Sigmoid colon (tissue), 6 donors: ENCODE measurements at regions not wholly inside any gene's neighbourhood (a gene's known extent, or its start where the extent isn't known, plus 50 kb on each side); places are given as distances from the start of the nearest gene placed in this dataset.

Experiments
- DNase-seq: peaks from one replicate; pipeline ENCODE4 v3.0.0-alpha.2; 2019
- H3K27ac ChIP-seq, 4 donors: fragments of 200-600 bp; sonication (generic); one replicate each; pipeline ENCODE4 v1.5.1; 2016 to 2019; ENCODE audit warnings: mild to moderate bottlenecking in 1 of 4
- H3K27me3 ChIP-seq, 3 donors: fragments of 200-600 bp; sonication (generic); one replicate each; pipeline ENCODE4 v1.5.1; 2019; ENCODE audit warnings: mild to moderate bottlenecking in 1 of 3
- H3K36me3 ChIP-seq, 4 donors: fragments of 200-600 bp; sonication (generic); one replicate each; pipeline ENCODE4 v1.5.1; 2016 to 2019
- H3K4me1 ChIP-seq, 4 donors: fragments of 200-600 bp; sonication (generic); one replicate each; pipeline ENCODE4 v1.5.1; 2017 to 2019
- H3K4me3 ChIP-seq, 4 donors: fragments of 200-600 bp; sonication (generic); one replicate each; pipeline ENCODE4 v1.5.1; 2017 to 2019; ENCODE audit warnings: mild to moderate bottlenecking in 2 of 4, moderate library complexity in 1 of 4
- H3K9me3 ChIP-seq, 4 donors: fragments of 200-600 bp in 3 of 4; sonication (generic) in 3 of 4; one replicate each; pipeline versions ENCODE4 v1.5.1 to v1.6.1; 2013 to 2019
- CTCF ChIP-seq, 4 experiments: fragments of 450-650 bp in 3 of 4; fragments of 200-600 bp in 1 of 4; IDR thresholded peaks; one replicate each; pipeline ENCODE4 v1.5.1; 2016 to 2019; ENCODE audit warnings: antibody characterized with exemption in 4 of 4, mild to moderate bottlenecking in 3 of 4, moderate library complexity in 2 of 4
- EP300 ChIP-seq, 4 donors: sonication (generic); formaldehyde crosslinking; IDR thresholded peaks; one replicate each; pipeline ENCODE4 v1.6.1; 2017; ENCODE audit warnings: antibody characterized with exemption in 4 of 4
- POLR2A ChIP-seq, 2 donors: fragments of 450-650 bp; IDR thresholded peaks; one replicate each; pipeline ENCODE4 v1.6.1; 2016; ENCODE audit warnings: antibody characterized with exemption in 2 of 2, mild to moderate bottlenecking in 2 of 2, moderate library complexity in 2 of 2
- POLR2AphosphoS5 ChIP-seq, 4 donors: sonication (generic); formaldehyde crosslinking; IDR thresholded peaks; one replicate each; pipeline ENCODE4 v1.6.1; 2017; ENCODE audit warnings: antibody characterized with exemption in 4 of 4
- WGBS, 2 donors: extraction: QIAGEN DNeasy Blood & Tissue Kit; methylation state at CpG; one replicate each; pipeline ENCODE4 v1.1.7; 2013; 5-methylcytosine and 5-hydroxymethylcytosine counted together
- intact Hi-C: fragments of 100-400 bp; cut with DNase I; formaldehyde crosslinking; loops from one replicate; pipeline ENCODE4 v1.15.1; 2023
- donor health status: healthy with polysubstance abuse.
- donor health status: healthy.

GRCh38 chr3:43159876-43160255 lies 54.0 kb upstream of the POMGNT2 start:
- Histone ChIP-seq H3K27me3 (no peaks in the 10 kb centered on the region), H3K9me3 (no peaks in the 10 kb centered on the region), H3K4me1 (peaks cover 0 to 6% (median 0%) of the 10 kb centered on the region in 4 donors), H3K36me3 (no peaks in the 10 kb centered on the region), H3K4me3 (no peak overlapping the region), H3K27ac (no peak overlapping the region)
- DNase-seq, result no peak
- TF ChIP-seq POLR2A (IDR thresholded peaks at IDR 0.05) (no peak), POLR2AphosphoS5 (IDR thresholded peaks at IDR 0.05) (no peak), EP300 (IDR thresholded peaks at IDR 0.05) (no peak), CTCF (IDR thresholded peaks at IDR 0.05) (no peak)
- WGBS, 2 donors, result 78 to 86% methylated on average over 3 of the region's 3 CpGs
- intact Hi-C loops, result no loop called here

GRCh38 chr3:43159131-43159875 lies 53.4 kb upstream of the POMGNT2 start:
- Histone ChIP-seq H3K9me3 (no peaks in the 10 kb centered on the region), H3K27me3 (no peaks in the 10 kb centered on the region), H3K27ac (no peak overlapping the region), H3K36me3 (no peaks in the 10 kb centered on the region), H3K4me1 (peaks cover 0 to 6% (median under 1%) of the 10 kb centered on the region in 4 donors), H3K4me3 (no peak overlapping the region)
- intact Hi-C loops, result no loop called here
- WGBS, 2 donors, result 85 to 86% methylated on average over 8 of the region's 8 CpGs
- no peak for TF ChIP-seq POLR2A (IDR thresholded peaks at IDR 0.05)
- TF ChIP-seq EP300 (IDR thresholded peaks at IDR 0.05), result no peak
- TF ChIP-seq CTCF (IDR thresholded peaks at IDR 0.05), result no peak
- no peak for TF ChIP-seq POLR2AphosphoS5 (IDR thresholded peaks at IDR 0.05)
- no peak for DNase-seq

- Histone ChIP-seq H3K4me3 (no peak overlapping the region), H3K27me3 (no peaks in the 10 kb centered on the region), H3K9me3 (no peaks in the 10 kb centered on the region), H3K27ac (no peak overlapping the region), H3K4me1 (peaks cover 0 to 20% (median 17%) of the 10 kb centered on the region in 4 donors), H3K36me3 (no peaks in the 10 kb centered on the region)
- intact Hi-C loops, result no loop called here
- no peak for DNase-seq
- WGBS, 2 donors, result 49 to 77% methylated on average over 5 of the region's 5 CpGs
- TF ChIP-seq POLR2A (IDR thresholded peaks at IDR 0.05) (no peak), POLR2AphosphoS5 (IDR thresholded peaks at IDR 0.05) (no peak), CTCF (IDR thresholded peaks at IDR 0.05) (no peak), EP300 (IDR thresholded peaks at IDR 0.05) (no peak)
Measured at GRCh38 chr3:43156812-43157455, 51.1 kb upstream of the POMGNT2 start.

GRCh38 chr3:43155464-43156121 lies 49.7 kb upstream of the POMGNT2 start:
- WGBS, 2 donors, result 32 to 58% methylated on average over 11 of the region's 11 CpGs
- Histone ChIP-seq H3K4me1 (peaks cover 0 to 19% (median 16%) of the 10 kb centered on the region in 4 donors), H3K36me3 (no peaks in the 10 kb centered on the region), H3K4me3 (no peak overlapping the region), H3K9me3 (no peaks in the 10 kb centered on the region), H3K27me3 (no peaks in the 10 kb centered on the region), H3K27ac (no peak overlapping the region)
- DNase-seq, result peak; percentile 86
- no peak for TF ChIP-seq EP300 (IDR thresholded peaks at IDR 0.05)
- peak; percentile 42 to 76 (median 68) for TF ChIP-seq CTCF (IDR thresholded peaks at IDR 0.05)
- no peak for TF ChIP-seq POLR2A (IDR thresholded peaks at IDR 0.05)
- TF ChIP-seq POLR2AphosphoS5 (IDR thresholded peaks at IDR 0.05), result peak in 1 of 4 donors; percentile 7
- intact Hi-C loops, result loop anchor here (2.0 kb wide), 1 partner anchor 195 kb away; no protein-coding TSS in a partner anchor
